HT-29 (cell line): ENCODE measurements at regions not wholly inside any gene's neighbourhood (a gene's known extent, or its start where the extent isn't known, plus 50 kb on each side); places are given as distances from the start of the nearest gene placed in this dataset.
"Not testable (repeated sequence)": the region's sequence is repeated elsewhere in the genome, so short reads cannot be mapped to it uniquely, and the experiment has no call there.

Experiments used
- DNase-seq: peaks from one replicate; pipeline ENCODE4 v3.0.0-alpha.2; 2015; ENCODE audit warnings: low spot score

DNA sequence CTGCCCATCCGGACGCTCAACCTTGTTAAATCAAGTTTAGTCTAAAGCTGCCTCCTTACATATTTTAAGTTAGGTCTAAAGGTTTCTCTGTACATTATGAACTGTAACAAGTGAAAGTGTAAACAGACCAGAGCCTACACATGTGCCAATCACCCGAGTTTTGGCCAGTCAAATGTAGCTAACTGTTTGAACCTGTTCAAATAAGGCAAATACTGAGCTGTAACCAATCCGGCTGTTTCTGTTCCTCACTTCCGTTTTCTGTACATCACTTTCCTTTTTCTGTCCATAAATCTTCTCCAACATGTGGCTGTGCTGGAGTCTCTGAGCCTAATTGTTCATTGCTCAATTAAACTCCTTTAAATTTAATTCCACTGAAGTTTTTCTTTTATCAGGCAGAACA is 113.3 kb upstream of the SHISA3 start:
- no peak for DNase-seq

DNA sequence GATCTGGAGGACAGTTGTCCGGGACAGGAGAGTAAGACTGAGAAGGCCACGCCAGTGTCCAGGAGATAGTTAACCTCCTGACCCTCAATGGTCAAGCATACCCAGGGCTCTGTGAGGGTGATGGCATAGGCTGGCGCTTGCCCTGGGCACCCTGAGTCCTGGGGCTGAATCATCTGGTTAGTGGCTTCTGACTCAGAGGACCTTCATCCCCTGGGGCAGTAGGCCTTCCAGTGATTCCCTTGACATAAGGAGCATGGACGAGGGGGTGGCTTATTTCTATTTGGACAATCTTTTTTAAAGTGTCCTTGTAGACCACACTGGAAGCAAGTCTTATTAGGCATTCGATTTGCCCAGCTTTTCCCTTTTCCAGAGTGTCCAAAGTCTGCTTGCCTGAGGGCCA is 108.4 kb upstream of the SHISA3 start:
- not testable (repeated sequence) for DNase-seq

DNA sequence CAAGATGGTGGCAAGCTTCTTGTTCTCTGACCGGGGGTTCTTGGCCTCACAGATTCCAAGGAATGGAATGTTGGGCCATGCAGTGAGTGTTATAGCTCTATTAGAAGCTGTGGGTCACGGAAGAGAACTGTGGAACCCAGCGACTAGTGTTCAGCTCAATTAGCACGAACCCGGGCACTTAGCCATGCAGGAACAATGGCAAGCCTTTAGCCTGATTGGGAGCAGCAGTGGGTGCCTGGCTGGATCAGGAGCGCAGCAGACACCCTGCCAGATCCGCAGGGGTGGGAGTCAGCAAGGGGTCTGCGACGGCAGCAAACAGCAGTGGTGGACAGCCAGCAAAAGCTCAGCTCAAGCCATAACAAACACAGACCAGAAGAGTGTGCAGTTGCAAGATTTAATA is 105.1 kb upstream of the SHISA3 start:
- DNase-seq = not testable (repeated sequence)

DNA sequence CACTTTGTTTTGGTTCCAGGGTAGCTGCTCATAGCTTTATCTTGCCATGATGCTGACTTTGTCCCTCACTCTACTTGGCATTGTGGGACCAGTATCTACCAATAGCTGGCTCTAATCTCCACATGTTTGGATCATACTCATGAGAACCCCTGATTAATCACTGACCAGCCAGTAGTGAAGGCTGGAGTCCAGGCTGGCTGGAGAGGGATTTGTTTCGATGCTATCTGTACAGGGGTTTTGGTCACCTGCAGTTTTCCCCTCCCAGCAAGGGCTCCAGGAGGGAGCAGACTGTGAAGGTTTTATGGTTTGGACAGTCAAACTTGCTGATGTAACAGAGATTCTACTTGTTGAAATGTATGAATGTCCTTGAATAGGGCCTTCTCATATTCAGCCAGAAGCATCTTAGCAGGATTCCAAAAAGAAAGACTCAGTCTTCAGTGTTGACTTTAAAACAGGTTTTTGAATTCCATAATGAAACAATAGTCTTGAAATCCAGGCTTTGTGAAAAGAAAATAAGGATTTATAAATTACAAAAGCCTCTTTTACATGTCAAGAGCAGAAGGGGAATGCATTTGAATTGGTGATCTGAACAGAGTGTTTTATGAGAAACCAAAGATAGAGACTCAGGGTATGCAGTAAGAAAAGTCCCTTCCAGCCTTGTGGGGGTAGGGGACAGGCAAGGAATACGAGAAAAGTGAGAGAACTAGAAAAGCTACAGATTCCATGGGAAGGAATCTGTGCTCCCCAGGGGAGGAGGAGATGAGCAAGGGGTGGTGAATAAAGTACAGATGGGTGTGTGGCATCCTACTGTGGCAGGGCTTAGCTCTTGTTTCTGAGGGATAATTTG is 103.1 kb upstream of the SHISA3 start:
- no peak for DNase-seq

DNA sequence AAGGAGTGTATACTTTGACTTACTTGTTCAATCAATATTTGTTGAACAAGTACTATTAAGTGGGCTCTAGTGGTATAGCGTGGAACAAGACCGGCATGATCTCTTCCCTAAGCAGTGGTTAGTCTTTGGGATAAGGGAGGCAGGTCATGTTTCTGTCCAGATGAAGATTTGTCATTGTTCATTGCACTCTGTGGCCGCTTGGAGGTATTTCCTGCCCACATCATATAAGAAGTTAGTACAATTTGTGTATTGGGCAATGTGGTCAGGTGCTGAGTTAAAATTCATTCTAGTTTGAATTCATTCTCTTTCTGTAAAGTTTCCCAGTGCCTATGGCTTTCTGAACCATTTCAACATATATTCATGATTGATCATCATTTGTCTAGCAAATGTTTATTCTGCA is 101.1 kb upstream of the SHISA3 start:
- DNase-seq = no peak

DNA sequence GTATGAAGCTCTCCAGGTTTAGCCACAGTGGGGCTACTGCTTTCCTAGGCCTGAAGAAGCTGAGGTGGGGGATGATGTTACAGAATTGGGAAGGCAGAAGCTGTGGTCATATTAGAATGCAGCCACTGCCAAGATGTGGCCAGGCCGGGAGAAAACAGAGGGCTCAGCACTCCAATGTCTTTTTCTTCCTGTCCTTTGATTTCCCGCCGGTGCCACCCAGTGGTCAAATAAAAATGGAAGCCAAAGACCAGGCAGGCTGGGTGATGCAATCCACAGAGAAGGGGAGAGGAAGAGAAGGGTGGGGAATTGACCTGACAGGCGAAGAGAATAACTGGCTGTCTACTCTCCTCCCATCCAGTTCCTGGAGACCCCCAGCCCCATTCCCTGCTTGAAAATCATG is 94.9 kb upstream of the SHISA3 start:
- peak; percentile 63 for DNase-seq

DNA sequence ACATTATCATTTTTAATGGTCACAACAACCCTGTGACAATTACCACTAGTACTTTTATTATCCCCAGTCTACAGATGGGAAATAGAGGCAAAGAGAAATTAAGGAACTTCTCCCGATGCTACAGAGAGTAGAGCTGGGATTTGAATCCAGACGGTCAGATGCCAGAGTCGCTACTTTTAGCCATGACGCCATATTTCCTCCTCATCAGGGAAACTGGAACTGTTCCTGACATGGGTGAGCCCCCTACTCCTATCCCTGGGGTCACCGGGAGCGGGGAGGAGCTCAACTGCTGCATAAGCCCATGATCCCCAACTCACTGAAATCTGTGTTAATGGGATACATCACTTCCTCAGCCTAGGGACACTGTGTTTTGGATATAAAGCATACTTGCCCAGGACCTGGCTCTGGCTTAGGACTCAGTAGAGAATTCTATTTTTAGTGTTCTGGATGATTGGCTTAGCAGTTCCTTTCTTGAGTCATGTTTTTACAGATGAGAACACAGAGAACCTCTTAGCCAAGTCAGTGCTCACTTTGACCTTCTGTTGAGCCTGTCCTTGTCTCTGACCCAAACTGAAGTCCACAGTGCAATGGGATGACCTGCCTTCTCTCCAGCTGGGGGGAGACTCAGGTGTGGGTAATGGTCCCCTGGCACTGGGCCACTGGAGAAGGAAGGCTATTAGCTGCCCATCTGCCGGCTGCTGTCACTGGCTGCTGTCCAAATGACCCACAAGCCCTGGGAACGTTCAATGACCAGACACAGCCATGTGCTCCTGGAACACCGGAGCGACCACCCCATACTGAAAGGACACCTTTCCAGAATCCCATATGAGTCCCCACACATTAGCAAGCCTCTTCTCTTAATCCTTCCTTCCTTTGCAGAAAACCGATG is 90.8 kb upstream of the SHISA3 start:
- DNase-seq = no peak

DNA sequence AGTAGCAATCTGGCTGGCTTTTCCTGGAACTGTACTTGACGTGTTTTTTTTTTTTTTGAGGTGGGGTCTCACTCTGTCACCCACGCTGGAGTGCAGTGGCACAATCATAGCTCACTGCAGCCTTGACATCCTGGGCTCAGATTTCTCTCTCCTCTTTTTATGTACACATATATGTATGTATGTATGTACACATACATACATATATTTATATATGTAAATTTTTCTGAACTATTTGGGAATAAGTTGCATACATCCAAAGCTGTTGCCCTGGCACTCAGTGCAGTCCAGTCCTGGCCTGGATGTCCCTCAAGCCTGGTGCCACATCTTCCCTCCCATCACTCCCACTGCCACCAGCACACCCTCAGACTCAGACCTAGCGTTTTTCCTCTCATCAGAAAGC is 89.0 kb upstream of the SHISA3 start:
- DNase-seq = no peak

DNA sequence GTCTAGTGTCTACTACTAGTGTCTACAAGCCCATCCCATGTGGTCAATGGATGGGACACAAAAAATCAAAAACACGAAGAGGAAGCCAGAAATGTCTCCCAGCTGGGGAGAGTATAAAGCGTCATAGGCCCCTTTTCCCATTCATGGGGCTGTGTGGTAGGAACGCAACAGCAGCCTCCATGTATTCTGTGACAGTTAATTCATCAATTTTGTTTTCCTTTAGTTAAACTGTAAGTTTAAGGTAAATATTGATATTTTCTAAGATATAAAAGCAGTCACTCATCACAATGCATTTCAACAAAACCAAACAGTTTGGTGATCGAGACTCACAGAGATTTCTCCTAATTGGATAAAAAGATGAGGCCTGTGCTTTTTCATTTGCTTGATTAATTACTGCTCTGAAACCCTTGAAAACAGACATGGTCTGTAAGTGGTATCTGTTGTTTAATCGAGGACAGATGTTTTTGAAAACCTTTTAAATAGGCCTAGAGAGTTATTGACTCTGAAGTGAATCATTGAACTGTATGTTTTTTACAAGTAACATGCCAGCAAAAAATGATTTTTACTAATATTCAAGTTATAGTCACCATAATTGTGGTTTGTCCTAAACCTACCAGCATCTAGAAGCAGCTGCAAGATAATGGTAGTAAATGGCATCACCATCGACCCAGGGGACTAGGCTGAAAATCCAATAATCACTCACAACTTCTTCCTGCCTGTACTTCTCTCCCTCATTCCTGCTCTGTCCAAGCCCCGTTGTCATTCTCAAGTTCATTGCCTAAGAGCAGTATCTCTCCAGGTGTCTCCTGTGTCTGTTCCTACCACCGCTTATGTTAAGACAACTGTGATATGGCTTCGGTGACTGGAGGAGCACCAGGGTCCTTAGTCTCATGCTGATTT is 87.7 kb upstream of the SHISA3 start:
- DNase-seq = no peak

DNA sequence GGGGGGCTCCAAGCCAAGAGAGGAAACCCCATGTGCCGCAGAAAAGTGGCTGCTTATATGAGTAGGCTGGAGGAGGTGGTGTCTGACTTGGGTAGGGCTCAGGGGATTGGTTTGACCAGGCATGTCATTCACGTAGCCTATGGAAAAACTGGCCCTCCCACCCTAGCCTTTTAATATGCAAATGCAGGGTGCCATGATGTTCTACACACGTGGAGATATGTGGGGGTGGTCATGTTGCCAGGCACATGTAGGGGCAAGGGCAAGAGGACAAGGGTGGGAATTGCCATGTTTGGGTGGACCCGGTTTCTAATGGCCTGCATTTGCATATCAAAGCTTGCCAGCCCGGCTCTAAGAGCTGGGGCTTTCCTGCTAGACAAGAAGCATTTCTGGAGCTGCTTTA is 86.9 kb upstream of the SHISA3 start:
- no peak for DNase-seq

DNA sequence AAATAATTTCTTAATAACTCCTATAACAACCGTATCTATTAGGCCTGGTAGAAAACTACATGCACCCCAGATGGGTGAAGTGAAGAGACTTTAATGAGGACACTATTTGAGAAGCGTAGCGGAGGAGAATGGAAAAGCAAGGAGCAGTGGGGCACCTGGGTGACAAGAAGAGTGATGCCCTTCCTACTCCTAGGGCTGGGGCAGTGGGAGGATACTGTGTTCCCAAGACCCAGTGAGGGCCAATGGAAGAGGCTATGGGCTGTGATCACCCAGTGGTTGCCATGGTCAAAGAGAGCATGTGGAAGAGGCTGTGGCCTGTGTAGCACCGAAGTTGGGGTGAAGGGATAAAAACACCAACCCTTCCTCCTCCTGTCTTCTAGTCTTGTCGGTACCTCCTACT is 86.5 kb upstream of the SHISA3 start:
- no peak for DNase-seq

DNA sequence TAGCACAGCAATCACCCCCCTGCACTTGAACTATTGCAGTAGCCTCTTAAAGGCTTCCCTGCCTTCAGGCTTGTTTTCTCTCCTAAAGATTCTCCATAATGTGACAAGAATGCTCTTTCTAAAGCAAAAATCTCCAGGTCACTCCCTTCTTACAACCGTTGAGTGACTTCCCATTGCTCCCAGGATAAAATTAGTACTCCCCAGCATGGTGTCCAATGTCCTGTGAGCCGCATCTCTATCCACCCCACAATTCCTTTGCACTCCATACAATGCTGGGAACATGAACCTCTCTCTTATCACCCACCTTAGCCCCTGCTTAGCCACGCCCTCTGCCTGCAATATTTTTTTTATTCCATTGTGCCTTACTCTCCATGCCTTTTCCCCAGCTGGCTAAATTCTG is 85.7 kb upstream of the SHISA3 start:
- no peak for DNase-seq

DNA sequence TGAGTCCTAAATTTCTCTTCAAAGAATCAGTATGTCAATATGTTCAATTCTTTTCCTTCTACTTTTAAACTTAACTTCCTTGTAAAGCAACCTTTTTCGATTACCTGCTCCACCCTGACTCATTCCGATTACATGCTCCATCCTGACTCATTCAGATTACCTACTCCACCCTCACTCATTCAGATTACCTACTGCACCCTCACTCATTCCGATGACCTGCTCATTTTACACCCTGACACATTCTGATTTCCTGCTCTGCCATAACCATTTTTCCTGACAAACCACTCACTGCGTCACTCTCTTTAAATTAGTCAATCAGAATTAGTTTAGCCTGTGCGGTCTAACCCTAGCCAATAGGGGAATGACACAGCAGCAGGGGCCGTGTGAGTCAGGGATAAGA is 83.9 kb upstream of the SHISA3 start:
- DNase-seq = not testable (repeated sequence)

DNA sequence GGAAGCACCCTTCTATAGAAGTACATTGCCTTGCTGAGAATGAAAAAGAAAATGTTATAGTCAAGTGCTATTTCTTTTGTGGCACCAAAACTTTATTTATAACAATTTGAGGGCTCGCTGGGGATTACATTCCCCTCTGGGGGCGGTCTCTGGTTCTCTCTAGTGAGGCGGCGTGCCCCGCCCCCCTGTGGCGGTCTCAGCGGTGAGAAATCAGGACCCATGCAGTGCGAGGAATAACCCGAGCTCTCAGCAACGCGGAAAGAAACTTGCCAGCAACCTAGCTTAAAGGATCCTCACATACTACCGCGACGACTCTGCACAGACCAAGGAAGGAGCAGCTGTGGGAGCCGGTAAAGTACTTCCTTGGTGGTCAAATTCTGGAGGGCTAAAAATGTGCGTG is 83.4 kb upstream of the SHISA3 start:
- DNase-seq = no peak

DNA sequence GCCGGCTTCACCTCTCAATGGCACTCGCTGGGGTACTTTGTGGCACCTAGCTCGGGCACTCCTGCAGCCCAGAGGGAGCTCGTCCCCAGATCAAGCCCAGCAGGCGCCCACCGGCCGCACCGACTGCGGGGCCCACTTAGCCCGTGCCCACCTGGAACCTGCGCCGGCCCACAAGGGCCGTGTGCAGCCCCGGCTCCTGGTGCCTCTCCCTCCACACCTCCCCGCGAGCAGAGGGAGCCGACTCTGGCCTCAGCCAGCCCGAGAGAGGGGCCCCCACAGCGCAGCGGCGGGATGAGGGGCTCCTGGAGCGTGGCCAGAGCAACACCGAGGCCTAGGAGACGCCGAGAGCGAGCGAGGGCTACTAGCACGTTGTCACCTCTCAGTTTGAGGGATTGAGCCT is 82.1 kb upstream of the SHISA3 start:
- DNase-seq = no peak

DNA sequence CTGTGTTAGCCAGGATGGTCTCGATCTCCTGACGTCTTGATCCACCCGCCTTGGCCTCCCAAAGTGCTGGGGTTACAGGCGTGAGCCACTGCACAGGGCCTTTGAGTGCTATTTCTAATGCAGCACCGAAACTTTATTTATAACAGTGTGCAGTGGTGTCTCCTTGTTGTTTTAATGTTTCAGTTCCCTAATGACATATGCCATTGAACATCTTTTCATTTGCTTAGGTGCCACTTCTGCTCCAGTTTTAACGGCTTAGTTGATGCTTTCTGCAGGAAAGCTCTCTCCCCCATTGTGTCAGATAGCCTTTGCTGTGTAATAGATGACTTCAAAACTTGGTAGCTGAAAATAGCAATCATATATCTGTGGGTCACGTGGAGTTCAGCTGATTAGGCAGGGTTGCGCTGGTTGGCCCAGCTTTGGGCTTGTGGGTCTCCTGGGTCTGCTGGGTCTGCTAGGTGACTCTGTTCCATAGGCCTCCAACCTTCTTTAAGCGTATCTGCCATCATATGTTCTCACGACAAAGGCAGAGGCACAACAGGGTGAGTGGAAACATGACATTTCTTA is 76.4 kb upstream of the SHISA3 start:
- no peak for DNase-seq

DNA sequence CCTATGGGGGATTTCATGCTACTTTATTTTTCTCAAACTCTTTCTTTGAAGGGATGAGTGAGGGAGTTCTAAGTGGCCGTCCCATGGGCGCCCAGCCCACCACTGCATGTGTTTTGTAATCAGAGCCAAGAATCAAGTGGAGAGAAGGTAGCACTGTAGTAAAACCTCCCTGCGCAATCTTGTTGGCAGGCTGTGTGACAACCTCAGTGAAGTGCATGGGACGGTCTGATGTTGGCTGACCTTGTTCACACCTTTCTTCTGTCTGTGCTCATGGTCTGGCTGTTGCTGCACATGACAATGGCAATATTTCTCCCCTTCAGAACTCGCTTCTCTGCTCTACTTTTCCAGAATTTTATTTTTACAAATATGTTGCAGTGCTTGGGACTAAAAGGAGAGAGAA is 71.2 kb upstream of the SHISA3 start:
- no peak for DNase-seq

DNA sequence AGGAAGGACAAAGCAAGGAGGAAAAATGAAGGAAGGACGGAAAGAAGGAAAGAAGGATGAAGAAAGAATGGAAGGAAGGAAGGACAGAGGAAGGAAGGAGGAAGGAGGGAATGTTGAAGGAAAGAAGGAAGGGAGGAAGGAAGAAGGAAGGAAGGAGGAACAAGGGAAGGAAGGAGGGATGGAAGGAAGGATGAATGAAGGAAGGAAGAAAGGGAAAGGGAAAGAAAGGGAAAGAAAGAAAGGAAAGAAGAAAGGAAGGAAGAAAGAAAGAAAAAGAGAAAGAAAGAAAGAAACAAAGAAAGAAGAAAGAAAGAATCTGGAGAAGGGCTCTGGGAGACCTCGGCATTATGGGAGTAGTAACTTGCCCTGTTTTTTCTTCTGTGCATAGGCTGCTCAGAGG is 70.8 kb upstream of the SHISA3 start:
- no peak for DNase-seq

DNA sequence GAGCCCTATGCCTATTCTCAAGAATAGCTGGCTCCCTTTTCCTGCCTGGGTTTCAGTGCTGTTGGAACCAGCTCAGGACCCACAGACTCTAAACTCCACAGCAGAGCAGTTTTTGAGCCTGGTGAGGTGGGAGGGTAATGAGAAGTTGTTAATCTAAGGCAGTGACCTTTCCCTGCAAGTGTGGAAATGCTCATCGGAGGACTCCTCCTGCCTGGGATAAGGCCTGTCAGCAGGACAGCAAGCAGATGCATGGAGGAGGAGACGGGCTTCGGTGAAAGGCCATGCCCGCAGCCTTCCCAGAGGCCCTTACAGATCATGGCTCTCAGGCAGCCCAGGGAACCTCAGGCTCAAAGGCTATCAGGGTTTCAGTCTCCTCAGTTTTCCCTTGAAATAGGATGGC is 70.0 kb upstream of the SHISA3 start:
- DNase-seq = no peak

DNA sequence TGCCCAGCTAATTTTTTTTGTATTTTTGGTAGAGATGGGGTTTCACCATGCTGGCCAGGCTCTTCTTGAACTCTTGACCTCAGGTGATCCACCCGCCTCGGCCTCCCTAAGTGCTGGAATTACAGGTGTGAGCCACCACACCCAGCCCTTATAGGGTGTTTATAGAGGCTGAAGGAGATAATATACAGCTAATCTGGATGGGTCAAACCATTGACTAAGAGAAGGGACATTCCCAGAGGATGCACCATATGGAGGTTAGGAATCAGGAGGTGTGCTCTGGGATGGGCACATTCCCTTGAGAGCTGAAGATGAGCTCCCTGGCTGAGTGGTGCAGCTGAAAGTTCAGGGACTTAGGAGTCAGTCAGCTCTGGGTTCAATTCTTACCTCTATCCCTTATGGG is 68.3 kb upstream of the SHISA3 start:
- no peak for DNase-seq

DNA sequence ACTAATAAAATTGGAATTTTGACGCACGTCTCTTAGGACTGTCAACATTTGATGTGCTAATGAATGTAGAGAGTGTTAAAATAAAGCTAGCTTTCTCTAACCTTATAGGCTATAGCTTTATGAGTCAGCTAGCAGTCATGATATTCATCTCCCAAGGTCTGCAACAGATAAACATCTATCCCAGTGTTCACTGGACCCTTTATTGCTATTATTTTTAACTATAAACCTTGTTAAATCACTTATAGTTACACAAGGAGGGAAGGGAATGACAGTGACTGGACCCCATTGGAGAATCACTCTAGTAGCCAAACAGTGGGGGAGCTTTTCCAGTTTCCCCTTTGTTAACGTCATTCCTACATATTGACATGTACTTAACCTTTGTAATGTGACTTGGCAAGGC is 67.9 kb upstream of the SHISA3 start:
- no peak for DNase-seq
